Keratinocyte (primary cell): ENCODE measurements at regions not wholly inside any gene's neighbourhood (a gene's known extent, or its start where the extent isn't known, plus 50 kb on each side); places are given as distances from the start of the nearest gene placed in this dataset.

ENCODE experiments used
- EZH2 ChIP-seq: IDR thresholded peaks from one replicate; pipeline ENCODE4 v1.6.1; 2012; ENCODE audit warnings: inconsistent platforms, mild to moderate bottlenecking, low read length, moderate library complexity
- TF ChIP-seq, protein P1 (sequence below), 3 experiments: IDR thresholded peaks in 1 of 3; conservative IDR thresholded peaks in 1 of 3; optimal IDR thresholded peaks in 1 of 3; 2 replicates in 2 of 3; 3 replicates in 1 of 3; pipeline versions ENCODE3 to v1.5.1; 2011; ENCODE audit warnings: low read length in 3 of 3, mild to moderate bottlenecking in 3 of 3, moderate library complexity in 2 of 3, control low read depth in 1 of 3, inconsistent platforms in 1 of 3; ENCODE audit not compliant: insufficient read depth in 2 of 3; ENCODE audit errors: extremely low read depth in 1 of 3

DNA sequence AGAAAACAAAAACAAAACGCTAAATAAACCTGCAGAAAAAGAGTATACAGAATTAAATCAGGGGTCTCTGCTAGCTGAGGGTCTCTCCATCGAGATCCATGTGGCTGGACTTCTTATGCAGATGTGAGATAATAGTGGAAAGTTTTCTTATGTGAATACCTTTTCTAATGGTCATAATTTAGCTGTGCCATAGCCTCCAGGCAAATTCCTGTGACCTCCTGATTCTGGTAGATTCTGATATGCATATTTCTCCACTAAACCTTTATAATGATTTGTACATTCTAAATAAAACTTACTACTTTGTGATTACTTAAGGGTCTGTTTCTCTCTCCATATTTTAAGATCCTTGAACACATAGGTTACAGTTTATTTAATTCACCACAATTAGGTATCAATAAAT is 1002.6 kb downstream of the GALC start:
- TF ChIP-seq, protein P1, sequence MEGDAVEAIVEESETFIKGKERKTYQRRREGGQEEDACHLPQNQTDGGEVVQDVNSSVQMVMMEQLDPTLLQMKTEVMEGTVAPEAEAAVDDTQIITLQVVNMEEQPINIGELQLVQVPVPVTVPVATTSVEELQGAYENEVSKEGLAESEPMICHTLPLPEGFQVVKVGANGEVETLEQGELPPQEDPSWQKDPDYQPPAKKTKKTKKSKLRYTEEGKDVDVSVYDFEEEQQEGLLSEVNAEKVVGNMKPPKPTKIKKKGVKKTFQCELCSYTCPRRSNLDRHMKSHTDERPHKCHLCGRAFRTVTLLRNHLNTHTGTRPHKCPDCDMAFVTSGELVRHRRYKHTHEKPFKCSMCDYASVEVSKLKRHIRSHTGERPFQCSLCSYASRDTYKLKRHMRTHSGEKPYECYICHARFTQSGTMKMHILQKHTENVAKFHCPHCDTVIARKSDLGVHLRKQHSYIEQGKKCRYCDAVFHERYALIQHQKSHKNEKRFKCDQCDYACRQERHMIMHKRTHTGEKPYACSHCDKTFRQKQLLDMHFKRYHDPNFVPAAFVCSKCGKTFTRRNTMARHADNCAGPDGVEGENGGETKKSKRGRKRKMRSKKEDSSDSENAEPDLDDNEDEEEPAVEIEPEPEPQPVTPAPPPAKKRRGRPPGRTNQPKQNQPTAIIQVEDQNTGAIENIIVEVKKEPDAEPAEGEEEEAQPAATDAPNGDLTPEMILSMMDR (optimal IDR thresholded peaks at IDR 0.05 in 1 of 3, IDR thresholded peaks at IDR 0.05 in 1 of 3, conservative IDR thresholded peaks at IDR 0.05 in 1 of 3; ENCODE audit: extremely low read depth in 1 of 3, insufficient read depth in 2 of 3, low read length in 3 of 3): no peak
- TF ChIP-seq EZH2: no peak
